ENCODE measurements at regions not wholly inside any gene's neighbourhood (a gene's known extent, or its start where the extent isn't known, plus 50 kb on each side); places are given as distances from the start of the nearest gene placed in this dataset.

DNA sequence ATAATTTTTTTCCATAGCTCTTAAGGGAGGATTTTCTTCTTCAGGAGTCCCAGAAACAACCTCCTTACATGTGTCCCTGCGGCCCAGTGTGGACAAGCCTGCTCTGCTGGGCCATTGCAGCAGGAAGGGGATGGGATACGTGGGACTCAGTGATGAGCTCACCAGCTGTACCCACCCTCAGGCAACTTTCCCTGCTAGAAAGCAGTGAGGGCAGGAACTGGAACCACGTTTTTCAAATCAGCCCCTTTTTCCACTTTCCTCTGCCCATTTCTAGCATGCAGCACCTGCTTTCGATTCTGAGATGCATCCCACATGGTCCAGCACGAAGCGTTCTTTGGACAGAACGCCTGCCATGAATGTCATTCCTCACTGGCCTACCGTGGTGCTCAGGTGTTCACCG, 232.7 kb downstream of the KLF6 start:
- Histone ChIP-seq H3K27me3 (ENCODE audit: insufficient read depth, low read length) (no peaks in the 10 kb centered on the region), H3K9me3 (ENCODE audit: low read depth, low read length) (no peaks in the 10 kb centered on the region), H3K4me1 (ENCODE audit: insufficient read depth, low read length) (peaks cover 9% of the 10 kb centered on the region), H3K4me3 (ENCODE audit: low read length) (no peak overlapping the region)

DNA sequence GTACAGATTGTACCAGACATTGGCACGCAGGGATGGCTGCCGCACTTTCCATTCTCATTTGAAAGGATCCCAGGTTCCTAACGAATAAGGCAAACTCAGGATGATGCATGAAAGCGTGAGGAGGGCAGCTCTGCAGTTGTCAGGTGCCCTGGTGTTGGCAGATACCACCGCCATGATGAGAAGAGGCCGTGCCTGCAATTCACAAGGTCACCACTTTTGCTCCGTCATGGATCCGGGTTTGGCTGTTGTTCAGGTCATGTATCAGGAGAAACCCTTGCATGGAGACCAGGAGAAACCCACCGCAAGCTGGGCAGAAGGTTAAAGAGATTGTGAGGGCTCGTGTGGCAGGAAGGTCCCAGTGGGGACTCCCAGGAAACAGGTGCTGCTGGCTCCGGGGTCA, 233.2 kb downstream of the KLF6 start:
- no peaks in the 10 kb centered on the region for H3K9me3 ChIP-seq (ENCODE audit: low read depth, low read length)
- no peak overlapping the region for H3K4me3 ChIP-seq (ENCODE audit: low read length)
- H3K4me1 ChIP-seq (ENCODE audit: insufficient read depth, low read length): peaks cover 9% of the 10 kb centered on the region
- H3K27me3 ChIP-seq (ENCODE audit: insufficient read depth, low read length): no peaks in the 10 kb centered on the region

DNA sequence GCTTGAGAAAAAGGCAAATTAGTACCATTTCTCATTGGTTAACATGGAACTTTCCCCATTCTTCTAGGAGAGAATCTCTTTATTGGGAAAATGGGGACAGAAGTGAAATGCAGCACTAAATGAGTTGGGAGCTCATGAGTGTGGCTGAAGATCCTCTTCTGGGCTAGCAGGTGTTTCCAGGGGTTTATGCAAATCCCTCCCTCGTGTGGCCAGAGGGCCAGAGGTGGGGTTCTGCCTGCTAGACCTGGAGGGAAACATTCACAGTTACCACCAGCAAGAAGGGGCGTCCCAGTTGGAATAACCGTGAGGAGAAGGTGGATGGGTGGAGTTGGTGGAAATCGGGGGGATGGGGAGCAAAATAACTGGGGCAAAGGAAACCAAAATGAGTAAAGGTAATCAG, 235.9 kb downstream of the KLF6 start:
- no peaks in the 10 kb centered on the region for H3K9me3 ChIP-seq (ENCODE audit: low read depth, low read length)
- H3K4me3 ChIP-seq (ENCODE audit: low read length): no peak overlapping the region
- H3K27me3 ChIP-seq (ENCODE audit: insufficient read depth, low read length): no peaks in the 10 kb centered on the region
- peaks cover 2% of the 10 kb centered on the region for H3K4me1 ChIP-seq (ENCODE audit: insufficient read depth, low read length)

DNA sequence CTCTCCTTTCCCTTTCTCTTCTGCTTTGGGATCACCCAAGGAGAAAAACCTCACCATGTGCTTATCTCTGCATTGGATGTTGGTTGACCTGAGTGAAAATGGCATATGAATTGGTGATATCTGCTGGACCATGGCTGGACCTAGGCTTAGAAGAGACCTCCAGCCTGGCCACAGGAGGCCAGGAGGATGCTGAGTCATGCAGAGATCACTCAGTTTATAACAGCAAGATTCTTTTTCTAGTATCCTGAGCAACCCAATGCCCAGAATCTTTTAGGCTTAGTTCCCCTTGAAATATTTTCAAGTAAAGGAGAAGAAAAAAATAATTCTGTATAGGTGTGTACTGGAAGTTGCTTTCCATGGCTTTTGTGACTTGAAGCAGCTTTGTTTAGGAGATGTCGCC, 236.3 kb downstream of the KLF6 start:
- Histone ChIP-seq H3K27me3 (ENCODE audit: insufficient read depth, low read length) (no peaks in the 10 kb centered on the region), H3K4me3 (ENCODE audit: low read length) (no peak overlapping the region), H3K4me1 (ENCODE audit: insufficient read depth, low read length) (no peaks in the 10 kb centered on the region), H3K9me3 (ENCODE audit: low read depth, low read length) (no peaks in the 10 kb centered on the region)

DNA sequence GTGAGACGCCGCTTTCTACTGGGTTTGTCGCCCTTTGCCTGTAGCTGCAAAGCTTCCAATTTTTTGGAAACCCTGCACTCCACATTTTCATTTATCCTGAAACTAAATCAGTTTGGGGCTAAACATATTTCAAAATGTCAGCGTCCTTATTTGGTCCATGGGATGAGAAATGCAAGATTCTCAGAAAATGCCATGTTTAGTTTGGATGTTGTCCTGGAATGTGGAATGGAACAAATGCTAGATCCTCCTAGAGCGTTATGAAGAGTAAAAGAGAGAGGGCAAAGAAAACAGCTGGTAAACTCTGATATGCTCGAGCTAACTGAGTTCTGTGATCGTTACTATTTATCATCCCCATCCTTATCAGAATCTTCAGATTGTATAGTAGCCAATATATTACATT, 236.9 kb downstream of the KLF6 start:
- no peaks in the 10 kb centered on the region for H3K27me3 ChIP-seq (ENCODE audit: insufficient read depth, low read length)
- no peaks in the 10 kb centered on the region for H3K4me1 ChIP-seq (ENCODE audit: insufficient read depth, low read length)
- H3K4me3 ChIP-seq (ENCODE audit: low read length): no peak overlapping the region
- no peaks in the 10 kb centered on the region for H3K9me3 ChIP-seq (ENCODE audit: low read depth, low read length)

DNA sequence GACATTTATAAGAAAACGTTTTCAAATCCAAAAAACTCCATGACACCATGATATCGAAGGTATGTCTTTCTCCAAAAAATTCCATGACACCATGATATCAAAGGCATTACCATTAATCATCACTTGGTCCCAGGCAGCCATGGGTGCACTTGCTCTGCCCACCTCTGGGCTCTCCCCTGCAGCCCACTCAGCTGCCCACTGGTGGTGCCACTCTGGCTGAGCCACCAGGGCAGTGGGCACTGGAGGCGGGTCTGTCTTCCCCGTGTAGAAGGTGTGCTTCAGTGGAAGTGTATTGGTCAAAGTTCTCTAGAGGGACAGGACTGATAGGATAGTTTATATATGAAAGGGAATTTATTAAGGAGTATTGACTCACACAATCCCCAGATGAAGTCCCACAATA, 240.4 kb downstream of the KLF6 start:
- Histone ChIP-seq H3K4me3 (ENCODE audit: low read length) (no peak overlapping the region), H3K27me3 (ENCODE audit: insufficient read depth, low read length) (no peaks in the 10 kb centered on the region), H3K4me1 (ENCODE audit: insufficient read depth, low read length) (no peaks in the 10 kb centered on the region), H3K9me3 (ENCODE audit: low read depth, low read length) (no peaks in the 10 kb centered on the region)

DNA sequence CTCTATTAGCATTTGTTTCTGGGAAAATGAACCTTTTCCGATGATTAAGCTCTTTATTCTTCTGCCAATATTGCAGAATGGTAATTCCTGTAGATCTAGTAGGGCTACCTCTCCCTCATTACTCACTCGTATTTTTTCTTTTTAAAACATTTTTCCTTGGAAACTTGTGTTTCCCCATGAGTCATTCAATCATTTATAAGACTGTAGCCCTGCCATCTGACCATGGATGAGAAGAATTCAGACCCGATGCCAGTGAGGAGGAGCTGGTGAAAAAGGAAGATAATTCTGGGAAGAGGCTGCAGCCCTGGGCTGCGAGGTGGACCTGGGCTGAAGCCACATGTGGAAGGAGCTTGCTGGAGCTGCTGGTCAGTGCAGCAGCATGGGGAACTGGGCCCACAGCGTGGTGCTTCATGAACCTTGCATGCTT, 242.8 kb downstream of the KLF6 start:
- no peaks in the 10 kb centered on the region for H3K9me3 ChIP-seq (ENCODE audit: low read depth, low read length)
- H3K27me3 ChIP-seq (ENCODE audit: insufficient read depth, low read length): no peaks in the 10 kb centered on the region

DNA sequence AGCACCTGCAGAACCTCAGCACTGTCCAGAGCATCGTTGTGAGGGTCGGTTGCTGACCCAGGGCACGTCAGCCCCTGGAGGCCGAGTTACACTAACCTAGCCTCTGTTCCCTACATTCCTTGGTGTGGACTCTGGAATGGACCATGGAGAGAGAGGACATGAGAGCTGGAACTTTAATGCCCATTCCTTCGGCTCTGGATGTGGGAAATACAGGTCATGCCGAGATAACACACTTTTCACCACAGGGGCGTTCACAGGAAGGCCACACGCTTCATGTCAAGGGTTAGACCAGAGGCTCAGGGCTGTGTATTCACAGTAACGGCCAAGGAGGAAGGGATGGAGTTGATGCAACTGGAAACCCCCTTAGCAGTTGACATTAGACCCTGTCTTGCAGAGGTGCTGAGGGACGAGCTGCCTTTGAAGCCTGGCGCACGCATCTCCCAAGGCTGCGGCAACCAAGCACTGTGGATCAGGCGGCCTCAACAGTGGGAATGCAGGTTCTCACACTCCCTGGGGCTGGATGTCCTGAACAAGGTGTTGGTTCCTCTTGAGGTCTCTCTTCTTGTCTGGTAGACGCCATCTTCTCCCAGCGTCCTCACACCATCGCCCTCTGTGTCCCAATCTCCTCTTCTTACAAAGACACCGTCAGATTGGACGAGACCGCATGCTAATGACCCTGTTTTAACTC, 245.2 kb downstream of the KLF6 start:
- Histone ChIP-seq H3K9me3 (ENCODE audit: low read depth, low read length) (no peaks in the 10 kb centered on the region), H3K4me1 (ENCODE audit: insufficient read depth, low read length) (no peaks in the 10 kb centered on the region), H3K27me3 (ENCODE audit: insufficient read depth, low read length) (no peaks in the 10 kb centered on the region), H3K4me3 (ENCODE audit: low read length) (no peak overlapping the region)

More for the DNA sequence above, 242.8 kb downstream of the KLF6 start:
- H3K4me1 ChIP-seq (ENCODE audit: insufficient read depth, low read length): no peaks in the 10 kb centered on the region
- H3K4me3 ChIP-seq (ENCODE audit: low read length): no peak overlapping the region

DNA sequence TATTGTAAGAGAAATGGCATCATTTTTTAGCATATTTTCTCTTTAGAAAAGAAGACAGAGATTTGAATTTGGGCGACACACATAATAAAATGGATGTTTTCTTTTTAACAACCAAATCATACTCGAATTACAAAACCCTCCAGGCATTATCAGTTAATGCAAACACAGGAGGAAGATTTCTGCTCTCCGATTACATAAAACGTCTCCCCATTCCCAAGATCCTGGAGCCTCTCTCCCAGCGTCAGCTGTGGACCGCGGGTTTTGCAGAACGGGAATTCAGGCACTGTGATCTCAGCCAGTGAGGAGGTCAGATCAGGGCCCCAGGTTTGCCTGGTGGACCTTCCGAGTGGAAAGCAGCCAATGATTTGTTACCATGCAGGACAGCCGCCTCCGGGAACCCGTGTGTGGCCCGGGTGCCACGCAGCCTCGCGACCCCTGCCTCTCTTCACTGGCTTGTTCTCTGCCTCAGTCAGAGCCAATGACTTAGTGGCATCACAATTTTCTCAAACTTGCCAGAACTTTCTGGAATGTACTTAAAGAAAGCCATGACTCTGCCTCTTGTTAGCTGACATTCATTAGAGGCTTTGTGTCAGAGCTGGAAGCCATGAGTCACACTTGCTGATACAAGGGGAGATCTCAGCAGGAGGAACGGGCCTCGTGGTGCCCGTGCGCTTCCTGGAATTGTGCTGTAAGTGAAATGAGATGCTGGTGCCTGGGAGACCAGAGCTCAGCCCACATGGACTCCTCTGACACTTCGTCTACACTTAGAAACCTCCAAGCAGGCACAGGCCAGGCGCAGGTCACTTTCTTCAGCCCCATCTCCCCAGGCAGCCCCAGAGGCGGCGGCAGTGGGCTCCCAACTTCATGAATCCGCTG, 246.1 kb downstream of the KLF6 start:
- no peaks in the 10 kb centered on the region for H3K4me1 ChIP-seq (ENCODE audit: insufficient read depth, low read length)
- H3K27me3 ChIP-seq (ENCODE audit: insufficient read depth, low read length): no peaks in the 10 kb centered on the region
- H3K4me3 ChIP-seq (ENCODE audit: low read length): no peak overlapping the region
- no peaks in the 10 kb centered on the region for H3K9me3 ChIP-seq (ENCODE audit: low read depth, low read length)

DNA sequence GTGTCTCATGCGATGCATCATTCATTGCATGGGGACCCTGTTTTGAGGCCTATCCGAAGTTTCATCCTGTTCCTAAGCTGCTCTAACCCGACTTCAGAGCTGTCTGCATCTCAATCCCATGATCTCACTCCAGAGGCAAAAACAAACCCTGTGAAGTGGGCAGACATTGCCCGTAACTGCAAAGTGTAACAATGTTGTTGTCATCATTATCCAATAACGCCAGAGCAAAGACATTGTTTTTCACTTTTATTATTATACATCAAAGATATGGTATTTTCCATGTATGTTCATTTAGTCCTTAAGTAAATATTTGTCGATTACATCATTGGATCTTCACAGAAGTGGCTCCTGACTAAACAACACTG, 246.7 kb downstream of the KLF6 start:
- no peak overlapping the region for H3K4me3 ChIP-seq (ENCODE audit: low read length)
- H3K4me1 ChIP-seq (ENCODE audit: insufficient read depth, low read length): no peaks in the 10 kb centered on the region
- H3K9me3 ChIP-seq (ENCODE audit: low read depth, low read length): no peaks in the 10 kb centered on the region
- H3K27me3 ChIP-seq (ENCODE audit: insufficient read depth, low read length): no peaks in the 10 kb centered on the region

DNA sequence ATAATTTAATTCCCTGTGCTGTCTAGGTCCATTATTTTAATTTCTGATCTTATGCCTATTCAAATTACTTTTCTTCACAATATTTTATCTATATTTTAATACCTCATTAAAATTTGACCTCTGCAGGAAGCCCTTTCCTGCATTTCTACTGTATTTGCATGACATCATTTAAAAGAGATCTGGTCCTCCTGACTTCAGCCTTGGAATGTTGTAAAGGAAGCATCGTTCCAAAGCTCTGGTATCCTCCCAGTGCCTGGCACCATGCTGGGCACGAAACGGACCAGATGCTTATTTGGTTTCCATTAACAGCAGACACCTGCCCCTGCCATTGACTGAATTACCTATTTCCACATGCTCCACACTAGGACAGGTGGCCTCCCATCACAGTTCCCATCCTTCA, 247.5 kb downstream of the KLF6 start:
- no peaks in the 10 kb centered on the region for H3K4me1 ChIP-seq (ENCODE audit: insufficient read depth, low read length)

DNA sequence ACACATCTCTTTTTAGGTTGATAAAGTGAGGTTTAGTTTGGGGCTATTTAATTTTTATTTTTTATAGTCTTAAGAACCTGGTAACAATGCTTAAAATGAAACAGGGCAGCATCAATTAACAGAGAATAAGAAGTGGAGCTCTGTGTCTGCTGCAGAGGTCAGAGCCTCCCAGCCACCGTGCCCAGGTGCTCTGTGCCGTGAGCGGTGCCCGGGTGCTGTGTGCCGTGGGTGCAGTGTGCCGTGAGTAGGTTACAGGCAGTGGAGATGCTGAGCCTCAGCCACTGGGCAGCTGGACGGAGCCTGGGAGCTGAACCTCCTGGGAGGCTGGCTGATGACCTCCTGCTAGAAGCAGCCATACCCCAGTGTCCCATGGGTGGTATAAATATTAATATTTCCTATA, 250.0 kb downstream of the KLF6 start:
- no peak overlapping the region for H3K4me3 ChIP-seq (ENCODE audit: low read length)
- no peaks in the 10 kb centered on the region for H3K9me3 ChIP-seq (ENCODE audit: low read depth, low read length)
- no peaks in the 10 kb centered on the region for H3K4me1 ChIP-seq (ENCODE audit: insufficient read depth, low read length)
- H3K27me3 ChIP-seq (ENCODE audit: insufficient read depth, low read length): no peaks in the 10 kb centered on the region

More for the DNA sequence above, 247.5 kb downstream of the KLF6 start:
- Histone ChIP-seq H3K4me3 (ENCODE audit: low read length) (no peak overlapping the region), H3K9me3 (ENCODE audit: low read depth, low read length) (no peaks in the 10 kb centered on the region), H3K27me3 (ENCODE audit: insufficient read depth, low read length) (no peaks in the 10 kb centered on the region)

DNA sequence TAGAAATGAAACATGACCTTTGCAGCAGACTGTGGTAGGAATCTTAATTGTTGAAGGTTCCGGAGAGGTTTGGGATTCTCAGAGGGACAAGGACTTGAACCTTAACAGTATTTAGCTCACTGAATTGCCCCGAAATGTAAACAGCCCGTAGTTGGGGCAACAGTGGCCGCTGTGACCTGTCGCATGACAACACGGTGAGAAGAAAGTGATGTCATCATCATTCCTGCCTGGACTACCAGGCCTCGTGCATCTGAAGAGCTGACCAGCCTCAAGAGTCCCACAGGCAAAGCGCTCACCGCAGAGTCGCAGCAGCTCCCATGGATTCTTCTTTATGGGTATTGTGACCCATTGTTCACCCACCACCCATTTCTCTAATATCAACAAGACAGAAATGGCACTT, 250.6 kb downstream of the KLF6 start:
- Histone ChIP-seq H3K27me3 (ENCODE audit: insufficient read depth, low read length) (no peaks in the 10 kb centered on the region), H3K9me3 (ENCODE audit: low read depth, low read length) (no peaks in the 10 kb centered on the region), H3K4me1 (ENCODE audit: insufficient read depth, low read length) (no peaks in the 10 kb centered on the region), H3K4me3 (ENCODE audit: low read length) (no peak overlapping the region)

DNA sequence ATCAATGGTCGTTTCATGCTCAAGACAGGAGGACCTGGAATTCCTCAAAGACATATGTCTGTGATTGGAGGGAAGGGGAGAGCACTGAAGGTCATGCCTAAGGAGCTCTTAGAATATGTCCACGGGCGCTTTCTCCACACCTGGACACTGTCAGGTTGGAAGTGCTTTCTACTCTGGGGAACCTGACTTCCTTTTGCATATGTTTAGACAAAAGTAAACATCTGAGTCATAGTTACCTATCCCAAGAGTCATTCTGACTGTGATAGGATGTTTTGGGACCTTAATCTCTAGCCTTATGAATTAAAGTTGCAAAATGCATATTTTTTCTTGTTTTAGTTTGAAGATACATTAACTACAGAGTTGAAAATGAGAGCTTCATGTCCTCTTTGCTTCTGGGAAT, 251.7 kb downstream of the KLF6 start:
- Histone ChIP-seq H3K27me3 (ENCODE audit: insufficient read depth, low read length) (no peaks in the 10 kb centered on the region), H3K4me1 (ENCODE audit: insufficient read depth, low read length) (no peaks in the 10 kb centered on the region), H3K4me3 (ENCODE audit: low read length) (no peak overlapping the region), H3K9me3 (ENCODE audit: low read depth, low read length) (no peaks in the 10 kb centered on the region)

DNA sequence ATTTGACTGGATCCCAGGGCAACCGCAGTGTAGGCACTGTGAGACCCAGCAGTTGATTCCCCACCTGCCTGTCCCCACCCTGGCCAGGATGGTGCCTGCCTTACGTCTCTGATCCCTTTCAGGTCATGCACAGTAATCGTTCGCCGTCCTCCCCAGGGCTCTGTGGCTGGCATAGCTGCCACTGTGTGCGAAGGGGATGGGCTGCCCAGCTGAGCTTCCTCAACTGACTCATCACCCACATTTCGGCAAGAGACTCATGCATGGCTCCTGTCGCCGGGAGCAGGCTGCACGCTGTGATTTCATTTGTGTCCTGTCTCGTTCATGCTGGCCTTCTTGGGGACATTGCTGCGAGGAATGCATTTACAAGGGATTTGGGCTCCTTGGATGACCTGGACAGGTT, 252.4 kb downstream of the KLF6 start:
- Histone ChIP-seq H3K4me3 (ENCODE audit: low read length) (no peak overlapping the region), H3K4me1 (ENCODE audit: insufficient read depth, low read length) (no peaks in the 10 kb centered on the region), H3K27me3 (ENCODE audit: insufficient read depth, low read length) (no peaks in the 10 kb centered on the region), H3K9me3 (ENCODE audit: low read depth, low read length) (no peaks in the 10 kb centered on the region)

DNA sequence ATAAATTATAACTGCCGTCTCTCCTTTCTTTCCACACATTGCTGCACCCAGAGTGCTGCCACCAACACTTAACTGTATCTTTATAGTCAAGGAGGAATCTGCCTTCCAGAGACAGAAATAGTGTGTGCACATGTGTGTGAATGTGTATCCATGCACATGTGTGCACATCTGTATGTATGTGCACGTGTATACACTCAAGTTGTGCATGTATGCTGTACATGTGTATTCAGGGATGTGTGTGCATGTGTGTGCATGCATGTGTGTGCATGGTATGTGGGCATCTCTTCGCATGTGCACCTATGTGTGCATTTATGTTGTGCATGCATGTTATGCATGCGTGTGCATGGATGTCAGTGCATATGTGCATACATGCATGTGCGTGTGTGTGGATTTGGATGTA, 253.3 kb downstream of the KLF6 start:
- Histone ChIP-seq H3K9me3 (ENCODE audit: low read depth, low read length) (no peaks in the 10 kb centered on the region), H3K4me1 (ENCODE audit: insufficient read depth, low read length) (no peaks in the 10 kb centered on the region), H3K27me3 (ENCODE audit: insufficient read depth, low read length) (no peaks in the 10 kb centered on the region), H3K4me3 (ENCODE audit: low read length) (no peak overlapping the region)

Measured in mononuclear cell (primary cell).